CD4-positive, alpha-beta T cell treated with Interleukin-1 beta for 1 hour (primary cell): ENCODE measurements at regions not wholly inside any gene's neighbourhood (a gene's known extent, or its start where the extent isn't known, plus 50 kb on each side); places are given as distances from the start of the nearest gene placed in this dataset.
A peak's percentile ranks its signal among the peaks of the same experiment; 100 is the strongest.
"Not testable (repeated sequence)": the region's sequence is repeated elsewhere in the genome, so short reads cannot be mapped to it uniquely, and the experiment has no call there.

ENCODE experiments used
- DNase-seq, 2 donors: peaks; one replicate each; pipeline ENCODE4 v3.0.0-alpha.2; 2020 to 2022

- not testable (repeated sequence) for DNase-seq
These were observed 269.9 kb downstream of the ZNF37A start for GRCh38 chr10:38364073-38364472.

GRCh38 chr10:38365917-38366316 lies 271.8 kb downstream of the ZNF37A start:
- peak; percentile 8 to 47 for DNase-seq

- DNase-seq = not testable (repeated sequence)
These were observed 289.7 kb downstream of the ZNF37A start for GRCh38 chr10:38383800-38384199.

- not testable (repeated sequence) for DNase-seq
These were observed 292.7 kb downstream of the ZNF37A start for GRCh38 chr10:38386869-38387268.

- peak; percentile 17 to 69 for DNase-seq
These were observed 296.6 kb downstream of the ZNF37A start for GRCh38 chr10:38390725-38391124.

GRCh38 chr10:38395465-38395864 lies 301.3 kb downstream of the ZNF37A start:
- DNase-seq = not testable (repeated sequence)

- not testable (repeated sequence) for DNase-seq
These were observed 302.2 kb downstream of the ZNF37A start for GRCh38 chr10:38396178-38396954.

- not testable (repeated sequence) for DNase-seq
These were observed 307.4 kb downstream of the ZNF37A start for GRCh38 chr10:38401565-38401964.

GRCh38 chr10:38402442-38403346 lies 308.6 kb downstream of the ZNF37A start:
- peak; percentile 96 to 97 for DNase-seq

- not testable (repeated sequence) for DNase-seq
These were observed 309.4 kb downstream of the ZNF37A start for GRCh38 chr10:38403347-38404117.

- not testable (repeated sequence) for DNase-seq
These were observed 329.5 kb downstream of the ZNF37A start for GRCh38 chr10:38423634-38424033.

- not testable (repeated sequence) for DNase-seq
These were observed 336.1 kb downstream of the ZNF37A start for GRCh38 chr10:38430242-38430641.

GRCh38 chr10:38437359-38437758 lies 343.2 kb downstream of the ZNF37A start:
- DNase-seq = not testable (repeated sequence)

- not testable (repeated sequence) for DNase-seq
These were observed 354.6 kb downstream of the ZNF37A start for GRCh38 chr10:38448614-38449355.

- DNase-seq = not testable (repeated sequence)
These were observed 355.5 kb downstream of the ZNF37A start for GRCh38 chr10:38449618-38450017.

- DNase-seq = not testable (repeated sequence)
These were observed 356.4 kb downstream of the ZNF37A start for GRCh38 chr10:38450372-38451057.

- DNase-seq = not testable (repeated sequence)
These were observed 357.3 kb downstream of the ZNF37A start for GRCh38 chr10:38451306-38451967.
